Activated CD4-positive, alpha-beta T cell treated with anti-CD3 and anti-CD28 coated beads for 48 hours (primary cell): ENCODE measurements at regions not wholly inside any gene's neighbourhood (a gene's known extent, or its start where the extent isn't known, plus 50 kb on each side); places are given as distances from the start of the nearest gene placed in this dataset.

Experiments
- DNase-seq: peaks from one replicate; pipeline ENCODE4 v3.0.0-alpha.2; 2020

- peak; percentile 70 for DNase-seq
Measured at GRCh38 chr14:71290960-71291466, 383.8 kb downstream of the PCNX1 start.

GRCh38 chr14:71296184-71296583 is 388.9 kb downstream of the PCNX1 start:
- no peak for DNase-seq

- DNase-seq: no peak
Measured at GRCh38 chr14:71300566-71301330, 393.5 kb downstream of the PCNX1 start.

- DNase-seq: no peak
Measured at GRCh38 chr14:71301611-71302010, 394.4 kb downstream of the PCNX1 start.

GRCh38 chr14:71304690-71305089 is 397.4 kb downstream of the PCNX1 start:
- DNase-seq: no peak

GRCh38 chr14:71308671-71309070 is 401.4 kb downstream of the PCNX1 start:
- DNase-seq: no peak

GRCh38 chr14:71309756-71310155 is 402.5 kb downstream of the PCNX1 start:
- no peak for DNase-seq

GRCh38 chr14:71311061-71311460 is 403.8 kb downstream of the PCNX1 start:
- DNase-seq: no peak

GRCh38 chr14:71314717-71315116 is 407.5 kb downstream of the PCNX1 start:
- no peak for DNase-seq

- no peak for DNase-seq
Measured at GRCh38 chr14:71317385-71318096, 410.3 kb downstream of the PCNX1 start.

GRCh38 chr14:71318097-71318459 is 410.8 kb downstream of the PCNX1 start:
- DNase-seq: no peak

GRCh38 chr14:71319666-71320065 is 412.4 kb downstream of the PCNX1 start:
- DNase-seq: peak; percentile 11

- peak; percentile 98 for DNase-seq
Measured at GRCh38 chr14:71320107-71320733, 413.0 kb downstream of the PCNX1 start, which contains the start of gene SIPA1L1. Gene SIPA1L1 (plus strand): TSS chr14:71320476.

- peak; percentile 69 for DNase-seq
Measured at GRCh38 chr14:71320734-71321573, 413.7 kb downstream of the PCNX1 start.

GRCh38 chr14:71321574-71322315 is 414.5 kb downstream of the PCNX1 start:
- DNase-seq: no peak

GRCh38 chr14:71322655-71323250 is 415.5 kb downstream of the PCNX1 start:
- no peak for DNase-seq

GRCh38 chr14:71324767-71325272 is 417.6 kb downstream of the PCNX1 start:
- DNase-seq: peak; percentile 47

- DNase-seq: no peak
Measured at GRCh38 chr14:71327691-71328090, 420.4 kb downstream of the PCNX1 start.

GRCh38 chr14:71328183-71328582 is 420.9 kb downstream of the PCNX1 start:
- no peak for DNase-seq

- DNase-seq: no peak
Measured at GRCh38 chr14:71328954-71329353, 421.7 kb downstream of the PCNX1 start.

- DNase-seq: no peak
Measured at GRCh38 chr14:71331403-71331802, 424.1 kb downstream of the PCNX1 start.
